GM23248 (cell line): ENCODE measurements at regions not wholly inside any gene's neighbourhood (a gene's known extent, or its start where the extent isn't known, plus 50 kb on each side); places are given as distances from the start of the nearest gene placed in this dataset.

Source experiments
- EZH2 ChIP-seq: fragments of 200-600 bp; sonication (generic); IDR thresholded peaks from 2 replicates; pipeline ENCODE4 v1.6.1; 2018; ENCODE audit warnings: antibody characterized with exemption, mild to moderate bottlenecking; ENCODE audit not compliant: insufficient read depth, poor library complexity, severe bottlenecking
- EZH2phosphoT487 ChIP-seq: fragments of 200-600 bp; sonication (generic); IDR thresholded peaks from 2 replicates; pipeline ENCODE4 v1.6.1; 2018; ENCODE audit warnings: antibody characterized with exemption, moderate library complexity, mild to moderate bottlenecking, low read depth; ENCODE audit not compliant: insufficient read depth

GRCh38 chr1:242827538-242827937, 303.0 kb upstream of the PLD5 start:
- TF ChIP-seq EZH2phosphoT487 (no peak), EZH2 (no peak)
